Pons (tissue), 1 donor: ENCODE measurements at regions not wholly inside any gene's neighbourhood (a gene's known extent, or its start where the extent isn't known, plus 50 kb on each side); places are given as distances from the start of the nearest gene placed in this dataset.
"Not testable (repeated sequence)": the region's sequence is repeated elsewhere in the genome, so short reads cannot be mapped to it uniquely, and the experiment has no call there.

Experiments used
- DNase-seq: peaks from one replicate; pipeline ENCODE4 v3.0.0-alpha.2; 2016; ENCODE audit warnings: low spot score

DNA sequence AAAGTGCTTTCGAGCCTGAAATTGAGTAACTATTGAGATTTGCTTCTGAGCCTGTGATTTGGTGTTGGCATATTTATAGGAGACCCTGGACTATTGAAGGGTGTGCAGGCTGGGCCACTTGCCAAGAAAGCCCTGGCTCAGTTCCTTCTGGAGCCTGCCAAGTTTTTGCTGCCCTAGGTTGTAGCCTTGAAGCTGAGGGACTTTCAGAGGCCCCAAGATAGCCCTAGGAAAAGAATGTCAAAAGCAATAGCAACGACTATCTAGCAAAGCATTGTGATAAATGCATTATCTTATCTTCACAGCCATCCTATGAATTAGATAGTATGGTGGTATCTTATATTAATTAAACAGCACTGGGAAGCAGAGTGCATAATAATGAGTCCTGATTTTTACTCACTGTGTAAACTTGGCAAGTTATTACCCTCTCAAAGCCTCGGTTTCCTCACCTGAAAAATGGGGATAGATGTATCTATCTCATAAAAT is 473.7 kb upstream of the PODXL start:
- DNase-seq = no peak

DNA sequence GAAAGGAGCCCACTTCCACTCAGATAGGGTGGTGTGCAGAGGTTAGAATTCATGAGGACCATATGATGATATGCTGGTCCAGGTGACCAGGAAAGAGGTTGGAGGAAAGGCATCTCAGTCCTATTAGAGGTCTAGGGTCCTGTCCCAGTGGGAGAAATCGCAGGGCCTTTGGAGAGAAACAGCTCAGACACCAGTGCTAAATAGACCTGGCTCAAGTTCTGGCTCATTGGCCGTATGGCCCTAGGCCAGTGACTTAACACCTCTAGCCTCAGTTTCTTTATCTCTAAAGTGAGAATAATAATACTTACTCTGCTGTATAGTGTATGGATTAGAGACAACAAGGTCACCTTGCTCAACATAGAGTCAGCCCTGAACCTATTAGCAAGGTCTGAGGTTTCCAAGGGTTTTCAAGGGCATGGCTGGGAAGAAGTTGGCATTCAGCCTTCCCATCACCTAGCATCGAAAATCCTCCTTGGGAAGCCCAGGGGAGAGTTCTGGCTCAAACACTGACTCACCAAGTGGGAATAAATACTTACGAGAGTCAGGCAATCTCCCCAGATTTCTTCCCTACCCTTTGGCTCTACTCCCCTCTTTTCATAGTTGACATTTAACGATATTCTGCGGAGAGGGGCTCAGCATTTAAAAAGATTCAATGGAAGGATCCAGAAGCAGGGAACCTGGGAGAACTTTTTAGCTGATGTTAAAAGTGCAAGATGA is 473.1 kb upstream of the PODXL start:
- peak; percentile 46 for DNase-seq

DNA sequence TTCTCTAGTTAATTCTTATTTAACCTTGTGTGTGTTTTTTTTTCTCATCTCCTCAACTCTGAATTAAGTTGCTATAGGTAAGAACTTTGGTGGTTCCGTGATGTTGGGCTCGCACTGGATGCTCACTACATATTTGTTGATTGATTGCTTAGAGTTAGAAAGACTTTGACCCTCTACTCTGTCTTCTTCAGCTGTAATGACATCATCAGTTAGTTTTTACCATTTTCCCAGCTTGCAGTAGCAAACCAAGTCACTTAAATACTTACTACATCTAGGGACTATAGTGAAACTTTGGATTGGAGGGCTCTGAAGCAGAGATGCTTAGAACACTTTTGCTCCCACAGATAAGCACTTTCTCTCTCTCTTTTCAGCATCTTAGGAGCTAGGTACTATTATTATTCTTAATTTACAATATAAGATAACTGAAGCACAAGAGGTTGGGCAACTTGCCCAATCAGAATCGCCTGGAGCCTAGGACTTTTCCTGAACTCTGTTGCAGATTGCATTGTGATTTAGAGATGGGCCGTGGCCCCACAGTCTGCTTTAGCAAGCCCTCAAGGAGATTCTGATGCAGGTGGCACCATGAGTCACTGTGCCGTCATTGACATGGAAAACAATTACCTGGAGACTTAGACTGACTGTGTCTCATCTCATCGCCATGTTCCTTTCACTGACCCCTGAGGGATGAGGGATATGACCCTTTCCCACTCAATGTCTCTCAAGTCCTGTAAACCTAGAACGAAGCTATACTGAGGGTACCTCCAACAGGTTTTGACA is 471.9 kb upstream of the PODXL start:
- DNase-seq = no peak

DNA sequence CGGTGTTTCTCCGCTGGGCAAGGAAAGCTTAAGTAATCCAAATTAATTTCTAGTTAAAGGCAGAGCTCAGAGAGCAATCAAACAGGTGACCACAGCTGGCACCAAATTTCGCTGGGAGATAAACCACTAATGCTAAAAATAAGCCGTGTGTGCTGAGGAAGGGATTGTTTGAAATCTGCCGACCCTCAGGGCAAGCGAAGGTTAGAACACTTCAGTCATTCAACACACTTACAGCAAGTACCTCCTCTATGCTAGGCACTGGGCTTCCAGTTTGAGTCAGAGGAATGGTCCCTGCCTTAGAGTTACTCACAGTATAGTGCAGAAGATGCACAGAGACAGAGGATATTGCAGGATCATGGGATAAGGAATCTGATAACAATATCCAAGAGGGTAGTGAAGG is 467.9 kb upstream of the PODXL start:
- DNase-seq = no peak

DNA sequence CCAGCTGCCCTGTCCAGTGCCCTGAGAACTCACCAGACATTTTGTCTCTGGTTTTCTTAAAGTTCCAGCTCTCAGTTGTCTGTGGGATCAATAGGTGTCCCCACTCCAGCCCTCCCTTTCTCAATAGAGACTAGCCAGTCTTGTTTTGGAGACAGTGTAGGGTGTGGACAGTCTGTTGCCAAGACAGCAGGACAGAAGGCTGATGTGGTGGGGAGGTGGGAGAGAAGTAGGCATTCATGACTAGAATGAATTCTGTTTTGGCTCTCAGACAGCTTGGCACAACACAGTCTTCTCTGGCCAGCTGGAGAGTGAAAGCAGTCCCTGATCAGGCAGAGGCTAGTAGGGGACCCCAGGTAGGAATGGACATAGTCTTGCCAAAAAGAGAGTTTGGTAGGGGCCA is 467.0 kb upstream of the PODXL start:
- DNase-seq = no peak

DNA sequence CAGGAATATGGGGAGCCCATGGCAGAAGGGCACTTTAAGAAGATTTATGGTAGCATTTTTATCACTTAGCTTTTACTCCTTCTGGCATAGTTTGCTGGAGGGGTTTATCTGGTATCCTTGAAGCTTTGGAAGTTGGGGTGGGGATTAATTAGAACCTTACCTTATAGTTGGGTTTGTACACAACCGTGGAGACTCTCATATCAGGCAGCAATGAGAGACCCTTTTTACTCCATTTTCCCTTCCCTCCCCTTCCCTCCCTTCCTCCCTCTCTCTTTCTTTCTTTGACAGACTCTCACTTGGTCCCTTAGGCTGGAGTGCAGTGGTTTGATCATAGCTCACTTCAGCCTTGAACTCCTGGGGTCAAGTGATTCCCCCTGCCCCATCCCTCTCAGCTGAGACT is 465.8 kb upstream of the PODXL start:
- no peak for DNase-seq

DNA sequence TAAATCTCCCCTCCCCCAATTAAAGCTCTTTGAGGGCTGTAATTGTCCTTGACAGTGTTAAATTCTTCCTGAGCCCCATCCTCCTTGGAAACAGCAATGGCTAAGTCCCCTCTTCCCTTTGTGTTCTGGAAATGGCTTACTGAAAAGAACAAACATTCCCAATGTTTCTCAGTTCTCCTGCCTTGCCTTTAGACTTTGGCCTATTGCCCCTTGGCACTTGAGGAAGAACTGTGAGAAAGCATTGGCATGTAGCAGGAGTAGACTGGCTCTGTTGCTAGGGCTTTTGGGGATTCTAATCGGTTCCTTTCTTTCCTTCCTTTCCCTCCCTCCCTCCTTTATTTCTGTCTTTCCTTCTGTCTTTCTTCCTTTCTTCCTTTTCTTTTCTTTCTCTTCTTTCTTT is 463.3 kb upstream of the PODXL start:
- DNase-seq = peak; percentile 35

DNA sequence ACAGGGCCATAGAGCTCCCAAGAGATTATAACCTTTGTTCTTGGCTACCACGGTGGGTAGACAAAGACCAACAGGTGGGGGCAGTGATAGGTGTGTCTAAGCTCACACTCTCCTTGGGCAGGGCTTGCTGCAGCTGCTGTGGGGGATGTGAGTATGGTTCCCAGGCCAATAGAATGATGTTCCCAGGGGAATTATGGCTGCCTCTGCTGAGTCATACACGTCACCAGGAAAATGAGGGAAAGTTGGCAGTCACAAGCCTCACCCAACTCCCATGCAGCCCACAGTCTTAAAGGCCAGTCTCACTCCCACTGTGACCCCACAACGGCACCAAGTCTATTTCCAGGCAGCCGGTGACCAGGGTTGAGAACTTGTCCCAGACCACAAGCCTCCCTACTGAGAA is 453.4 kb upstream of the PODXL start:
- DNase-seq = no peak

DNA sequence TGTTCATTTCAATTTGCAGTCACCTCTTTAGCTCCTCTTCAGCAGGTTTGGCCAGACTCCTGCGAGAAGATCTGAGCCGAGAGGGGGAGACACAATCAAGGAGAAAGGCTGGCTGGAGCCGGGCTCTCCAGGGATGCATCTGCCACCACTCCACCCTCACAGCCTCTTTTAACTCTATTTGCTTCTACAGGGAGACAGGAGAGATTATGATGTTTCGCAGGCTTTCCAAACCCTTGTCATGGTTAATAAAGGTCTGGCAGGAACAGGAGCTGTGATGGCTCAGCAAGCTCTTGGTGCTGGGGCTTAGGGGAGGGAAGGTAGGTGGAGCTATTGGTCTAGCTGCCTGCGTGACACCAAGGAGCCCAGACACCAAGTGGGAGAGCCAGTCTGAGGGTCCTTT is 448.1 kb upstream of the PODXL start:
- no peak for DNase-seq

DNA sequence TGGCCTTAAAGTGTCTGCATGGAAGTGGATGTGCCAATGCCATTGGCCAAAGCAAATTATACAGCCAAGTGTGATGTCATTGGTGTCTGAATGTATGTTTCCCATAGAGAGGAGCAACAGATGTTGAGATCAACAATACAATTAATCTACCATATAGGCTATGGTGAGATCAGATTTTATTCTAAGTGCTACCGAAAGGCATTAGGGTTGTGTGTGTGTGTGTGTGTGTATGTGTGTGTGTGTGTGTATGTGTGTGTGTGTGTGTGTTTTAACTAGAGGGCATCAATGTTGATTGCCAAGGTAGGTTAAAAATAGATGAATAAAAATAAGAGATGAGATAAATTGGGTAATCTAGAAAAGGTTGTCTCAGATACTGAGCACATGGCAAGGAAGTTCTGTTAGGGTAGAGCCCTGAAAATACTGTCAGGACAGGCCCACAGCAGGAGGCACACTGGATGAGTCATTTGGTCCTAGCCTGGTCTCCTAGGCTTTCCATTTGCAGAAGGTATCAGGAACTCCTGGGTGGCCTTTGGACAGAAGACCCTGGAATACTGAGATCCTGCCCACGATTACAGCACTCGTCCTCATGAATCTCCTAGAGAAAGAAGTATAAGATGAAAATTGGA is 446.0 kb upstream of the PODXL start:
- no peak for DNase-seq

DNA sequence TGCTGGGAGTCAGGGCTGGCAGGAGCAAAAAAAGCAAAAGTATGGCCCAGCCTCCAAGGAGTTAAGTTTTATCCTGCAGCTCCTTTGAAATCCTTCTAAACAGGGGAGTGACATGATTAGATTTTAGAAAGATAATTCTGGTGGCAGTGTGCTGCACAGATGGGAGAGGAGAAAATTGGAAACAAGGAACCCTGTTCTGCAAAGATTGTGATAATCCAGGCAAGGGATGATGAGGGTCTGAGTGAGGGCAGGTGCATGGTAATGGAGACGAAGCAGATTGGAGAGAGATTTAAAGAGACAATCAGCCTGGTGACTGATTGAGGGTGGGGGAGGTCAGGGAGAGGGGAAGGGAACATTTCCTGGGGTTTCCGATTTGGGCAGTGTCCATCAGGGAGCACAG is 444.7 kb upstream of the PODXL start:
- no peak for DNase-seq

DNA sequence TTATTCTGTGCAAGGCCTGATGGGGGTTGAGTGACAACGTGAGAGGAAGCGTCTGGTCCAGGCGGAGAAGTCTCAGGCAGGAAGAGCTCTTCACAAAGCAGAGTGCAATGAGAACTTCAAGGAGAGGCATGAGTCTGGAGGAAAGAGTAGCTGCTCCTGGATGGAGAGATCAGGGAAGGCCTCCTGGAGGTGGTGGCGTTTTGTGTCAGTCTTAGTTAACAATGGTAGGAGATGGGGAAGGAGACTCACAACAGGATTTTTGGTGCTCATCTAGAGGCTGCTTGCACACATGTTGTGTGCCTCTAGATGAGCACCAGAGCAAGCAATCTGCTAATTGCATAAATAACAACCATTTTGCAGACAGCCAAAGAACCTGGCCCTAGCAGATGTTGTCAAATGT is 442.8 kb upstream of the PODXL start:
- DNase-seq = no peak

DNA sequence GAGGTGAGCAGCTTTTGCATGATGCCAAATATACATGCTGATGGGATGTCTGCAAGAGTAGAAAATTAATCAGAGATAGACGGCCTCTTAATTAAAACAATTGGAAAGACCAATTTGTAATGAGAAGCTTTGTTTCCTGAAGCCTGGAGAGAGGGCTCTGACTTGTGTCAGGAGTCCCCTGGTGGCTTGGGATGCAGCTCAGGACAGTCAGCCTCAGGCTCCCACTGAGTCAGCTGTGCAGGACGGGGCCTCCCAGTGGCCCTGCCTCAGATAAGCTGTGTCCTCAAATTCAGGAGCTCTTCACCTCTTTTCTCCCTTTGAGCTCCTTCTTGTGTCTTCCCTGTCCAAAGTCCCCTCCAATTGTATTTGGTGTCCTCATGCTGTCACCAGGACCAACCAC is 438.9 kb upstream of the PODXL start:
- no peak for DNase-seq

DNA sequence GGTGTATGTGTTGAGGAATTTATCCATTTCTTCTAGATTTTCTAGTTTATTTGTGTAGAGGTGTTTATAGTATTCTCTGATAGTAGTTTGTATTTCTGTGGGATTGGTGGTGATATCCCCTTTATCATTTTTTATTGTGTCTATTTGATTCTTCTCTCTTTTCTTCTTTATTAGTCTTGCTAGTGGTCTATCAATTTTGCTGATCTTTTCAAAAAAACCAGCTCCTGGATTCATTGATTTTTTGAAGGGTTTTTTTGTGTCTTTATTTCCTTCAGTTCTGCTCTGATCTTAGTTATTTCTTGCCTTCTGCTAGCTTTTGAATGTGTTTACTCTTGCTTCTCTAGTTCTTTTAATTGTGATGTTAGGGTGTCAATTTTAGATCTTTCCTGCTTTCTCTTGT is 424.6 kb upstream of the PODXL start:
- not testable (repeated sequence) for DNase-seq

DNA sequence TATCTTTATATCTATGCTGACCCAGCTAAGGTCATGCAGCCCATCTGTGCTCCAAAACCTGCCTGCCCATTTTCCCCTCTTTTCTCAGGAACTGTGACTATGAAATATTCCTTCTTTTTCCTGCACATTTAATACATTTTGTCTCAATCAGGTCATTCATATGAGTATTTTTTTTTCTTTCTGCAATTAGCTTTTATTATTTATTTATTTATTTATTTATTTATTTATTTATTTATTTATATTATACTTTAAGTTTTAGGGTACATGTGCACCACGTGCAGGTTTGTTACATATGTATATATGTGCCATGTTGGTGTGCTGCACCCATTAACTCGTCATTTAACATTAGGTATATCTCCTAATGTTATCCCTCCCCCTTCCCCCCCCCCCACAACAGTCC is 421.7 kb upstream of the PODXL start:
- not testable (repeated sequence) for DNase-seq

DNA sequence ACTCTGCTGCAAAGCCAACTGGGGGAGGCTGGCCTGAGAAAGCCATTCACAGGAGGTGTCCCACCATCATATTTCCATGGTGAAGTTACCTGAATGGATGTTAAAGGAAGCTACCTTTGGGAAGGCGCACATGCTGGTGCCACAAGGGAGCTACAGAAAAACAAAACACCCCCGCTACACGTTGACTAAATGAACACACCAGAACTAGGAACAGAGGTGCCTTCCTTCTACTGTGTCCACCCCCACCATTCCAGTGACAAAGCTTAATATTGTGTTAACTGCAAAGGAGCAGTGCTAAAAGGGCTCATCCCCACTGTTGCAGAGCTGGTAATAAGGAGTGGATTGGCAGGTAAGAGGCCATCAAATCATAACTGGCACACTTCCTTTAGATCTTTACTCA is 420.0 kb upstream of the PODXL start:
- no peak for DNase-seq

DNA sequence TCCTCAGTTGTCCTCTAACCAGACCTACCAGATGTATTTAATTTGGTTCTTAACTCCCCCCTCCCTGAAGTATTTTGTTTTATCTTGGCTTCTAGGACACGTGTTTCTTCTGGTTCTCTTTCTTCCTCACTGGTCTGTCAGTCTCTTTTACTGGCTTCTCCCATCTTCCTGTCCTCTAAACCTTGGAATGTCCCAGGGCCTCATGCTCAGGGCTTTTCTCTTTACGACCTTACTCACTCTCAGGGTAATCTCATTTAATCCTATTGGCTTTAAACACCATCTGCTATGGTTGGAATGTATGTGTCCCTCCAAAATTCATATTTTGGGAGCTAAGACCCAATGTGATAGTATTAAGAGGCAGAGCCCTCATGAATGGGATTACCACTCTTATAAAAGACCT is 418.2 kb upstream of the PODXL start:
- no peak for DNase-seq

DNA sequence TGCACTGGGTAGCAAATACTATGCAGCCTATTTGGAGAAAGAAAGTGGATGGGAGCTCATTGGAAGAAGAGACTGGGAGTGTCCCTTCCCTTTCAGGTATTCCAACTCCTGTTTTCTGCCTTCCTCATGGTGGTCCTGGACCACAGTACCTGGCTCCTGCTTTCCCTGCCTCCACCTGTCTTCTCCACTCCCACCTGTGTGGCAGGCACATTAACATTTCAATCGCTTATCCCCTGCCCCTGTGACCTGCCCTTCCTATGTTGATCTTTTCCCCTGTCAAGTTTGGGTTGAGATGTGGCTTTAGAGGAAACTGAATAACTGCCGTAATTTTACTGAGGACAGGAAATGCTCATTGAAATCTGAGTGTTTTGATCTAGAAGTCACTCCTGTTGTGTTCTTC is 415.8 kb upstream of the PODXL start:
- no peak for DNase-seq

DNA sequence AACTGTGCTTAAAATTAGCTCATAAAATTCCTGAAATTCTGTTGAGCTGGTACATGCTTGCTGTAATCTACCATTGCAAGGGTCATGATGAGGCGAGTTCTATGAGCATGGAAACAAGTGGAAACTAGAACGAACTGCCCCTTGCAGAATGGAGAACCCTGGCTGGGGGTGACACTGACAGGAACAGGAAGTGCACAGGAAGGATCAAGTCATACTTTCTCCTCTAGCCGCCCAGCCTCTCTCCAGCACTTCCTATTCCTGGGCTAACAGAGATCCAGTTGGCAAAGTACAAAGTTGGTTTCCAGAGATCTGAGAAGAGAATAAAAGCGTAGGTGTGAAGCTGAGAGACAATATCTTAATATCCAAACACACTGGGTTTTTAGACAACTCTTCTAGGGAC is 414.2 kb upstream of the PODXL start:
- DNase-seq = no peak

DNA sequence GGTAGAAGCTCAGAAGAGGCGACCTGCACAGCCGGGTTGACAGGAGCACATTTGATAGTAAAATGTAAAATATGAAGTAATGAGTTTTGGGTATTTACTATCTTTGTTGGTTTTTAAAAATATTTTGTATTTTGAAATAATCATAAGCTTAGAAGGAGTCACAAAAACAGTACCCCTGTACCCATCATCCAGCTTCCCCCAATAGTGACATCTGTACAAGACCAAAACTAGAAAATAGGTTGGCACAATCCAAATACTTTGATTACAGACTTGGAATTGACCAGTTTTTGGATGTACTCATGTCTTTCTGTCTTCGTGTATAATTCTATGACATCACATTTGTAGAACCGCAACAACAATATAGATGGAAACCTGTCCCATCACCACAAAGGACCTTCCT is 413.1 kb upstream of the PODXL start:
- DNase-seq = no peak

DNA sequence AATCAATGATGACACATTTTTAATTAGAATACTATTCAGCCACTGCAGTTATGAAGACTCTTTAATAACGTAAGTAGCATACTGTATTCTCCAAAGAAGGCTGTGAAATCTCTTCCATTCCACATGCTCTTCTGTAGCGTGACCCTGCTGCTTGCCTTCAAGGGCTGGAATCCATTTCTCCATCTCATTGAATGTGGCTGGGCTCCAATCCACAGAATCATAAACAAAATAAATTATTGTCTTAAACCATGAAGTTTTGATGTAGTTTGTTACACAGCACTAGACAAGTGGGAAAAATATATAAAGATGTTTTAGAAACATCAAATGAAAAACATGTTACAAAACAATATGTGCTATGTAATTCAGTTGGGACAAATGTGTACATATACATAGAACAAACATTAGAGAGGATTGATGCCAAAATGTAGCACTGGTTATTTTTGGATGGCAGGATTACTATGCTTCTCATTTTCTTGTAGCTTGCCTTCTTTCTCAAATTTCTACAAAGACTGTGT is 410.8 kb upstream of the PODXL start:
- no peak for DNase-seq

DNA sequence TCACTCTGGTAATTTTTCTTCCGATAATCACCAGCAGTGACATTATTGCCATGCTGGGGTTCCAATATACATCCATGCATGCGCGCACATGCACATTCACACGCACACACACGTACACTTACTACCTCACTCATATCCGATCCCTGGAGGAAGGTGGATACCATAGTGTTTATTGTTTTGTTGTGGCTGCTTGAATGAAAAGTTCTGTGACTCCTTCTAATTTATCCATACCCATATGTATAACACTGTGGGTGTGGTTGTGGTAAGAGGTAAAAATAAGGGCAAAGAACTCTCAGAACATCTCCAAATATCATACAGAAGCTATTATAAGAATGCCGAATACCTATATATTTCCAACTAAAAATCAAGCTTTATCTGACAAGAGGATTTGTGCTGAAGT is 407.8 kb upstream of the PODXL start:
- no peak for DNase-seq

DNA sequence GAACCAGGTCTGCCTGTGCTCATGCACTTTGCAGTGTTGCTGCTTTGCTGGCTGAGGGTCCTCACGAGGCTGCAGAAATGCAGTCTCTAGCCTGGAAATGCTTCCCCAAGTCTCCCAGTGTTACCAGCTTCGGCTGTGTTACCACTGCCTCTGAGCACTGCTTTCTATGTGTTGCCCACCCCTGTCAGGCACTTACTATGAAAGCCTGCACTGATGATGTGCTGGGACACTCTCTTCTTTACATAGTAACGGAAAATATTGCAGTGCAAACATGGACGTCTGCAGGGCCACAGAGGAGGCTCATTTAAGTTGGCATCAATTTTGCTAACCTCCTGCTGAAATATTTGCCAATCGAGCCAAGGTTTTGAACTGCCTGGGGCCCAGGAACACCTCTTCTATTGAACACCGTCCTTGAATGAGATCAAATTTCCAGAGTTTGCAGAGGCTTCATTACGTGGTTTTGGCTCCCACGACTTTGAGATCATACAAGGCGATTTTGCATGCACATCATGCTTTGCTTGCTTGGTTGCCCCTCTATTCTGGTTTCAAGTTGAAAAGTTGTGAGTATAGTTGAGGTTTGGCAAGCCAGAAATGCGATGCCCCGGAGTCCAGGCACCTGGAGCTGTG is 404.7 kb upstream of the PODXL start:
- DNase-seq = no peak
